Hematopoietic multipotent progenitor cell treated with erythropoietin and hydrocortisone succinate and interleukin-3 and kit ligand, for 8 days (in vitro differentiated cells): ENCODE measurements at regions not wholly inside any gene's neighbourhood (a gene's known extent, or its start where the extent isn't known, plus 50 kb on each side); places are given as distances from the start of the nearest gene placed in this dataset.
"Not testable (repeated sequence)": the region's sequence is repeated elsewhere in the genome, so short reads cannot be mapped to it uniquely, and the experiment has no call there.

Experiments
- DNase-seq: peaks from one replicate; pipeline ENCODE4 v3.0.0-alpha.2; 2015

GRCh38 chr12:77249892-77250291 lies 184.5 kb upstream of the E2F7 start:
- DNase-seq, result no peak

- DNase-seq, result no peak
These were observed 182.7 kb upstream of the E2F7 start for GRCh38 chr12:77248036-77248435.

GRCh38 chr12:77247542-77247941 lies 182.2 kb upstream of the E2F7 start:
- no peak for DNase-seq

- DNase-seq, result no peak
These were observed 178.0 kb upstream of the E2F7 start for GRCh38 chr12:77243345-77243744.

GRCh38 chr12:77239617-77240016 lies 174.2 kb upstream of the E2F7 start:
- no peak for DNase-seq

GRCh38 chr12:77238335-77238734 lies 173.0 kb upstream of the E2F7 start:
- no peak for DNase-seq

- DNase-seq, result no peak
These were observed 172.5 kb upstream of the E2F7 start for GRCh38 chr12:77237896-77238295.

- DNase-seq, result no peak
These were observed 170.7 kb upstream of the E2F7 start for GRCh38 chr12:77236066-77236465.

GRCh38 chr12:77232045-77232444 lies 166.7 kb upstream of the E2F7 start:
- no peak for DNase-seq

- peak; percentile 35 for DNase-seq
These were observed 166.1 kb upstream of the E2F7 start for GRCh38 chr12:77231501-77231918.

GRCh38 chr12:77229640-77230442 lies 164.5 kb upstream of the E2F7 start:
- no peak for DNase-seq

- DNase-seq, result no peak
These were observed 163.0 kb upstream of the E2F7 start for GRCh38 chr12:77228376-77228775.

GRCh38 chr12:77226368-77226767 lies 161.0 kb upstream of the E2F7 start:
- no peak for DNase-seq

- no peak for DNase-seq
These were observed 160.0 kb upstream of the E2F7 start for GRCh38 chr12:77225373-77225772.

- DNase-seq, result no peak
These were observed 159.0 kb upstream of the E2F7 start for GRCh38 chr12:77224346-77224745.

- DNase-seq, result no peak
These were observed 157.0 kb upstream of the E2F7 start for GRCh38 chr12:77222336-77222735.

GRCh38 chr12:77220586-77220985 lies 155.2 kb upstream of the E2F7 start:
- no peak for DNase-seq

GRCh38 chr12:77218278-77218677 lies 152.9 kb upstream of the E2F7 start:
- no peak for DNase-seq

GRCh38 chr12:77216136-77216535 lies 150.8 kb upstream of the E2F7 start:
- DNase-seq, result not testable (repeated sequence)

- no peak for DNase-seq
These were observed 148.8 kb upstream of the E2F7 start for GRCh38 chr12:77214136-77214535.

- no peak for DNase-seq
These were observed 147.9 kb upstream of the E2F7 start for GRCh38 chr12:77213319-77213718.

- DNase-seq, result no peak
These were observed 145.4 kb upstream of the E2F7 start for GRCh38 chr12:77210724-77211123.

- DNase-seq, result no peak
These were observed 138.7 kb upstream of the E2F7 start for GRCh38 chr12:77204083-77204482.

- no peak for DNase-seq
These were observed 137.2 kb upstream of the E2F7 start for GRCh38 chr12:77202457-77203060.
